CD14-positive monocyte (primary cell): ENCODE measurements at regions not wholly inside any gene's neighbourhood (a gene's known extent, or its start where the extent isn't known, plus 50 kb on each side); places are given as distances from the start of the nearest gene placed in this dataset.

Source experiments
- DNase-seq, 3 donors: peaks; one replicate each; pipeline ENCODE4 v3.0.0-alpha.2; 2011 to 2022
- H2AFZ ChIP-seq: 2 replicates; pipeline ENCODE4 v1.6.0; 2012; ENCODE audit warnings: mild to moderate bottlenecking, low read depth, low read length, inconsistent platforms; ENCODE audit not compliant: insufficient read depth, poor library complexity, severe bottlenecking
- H3K27ac ChIP-seq, 2 donors: 1 replicate in 1 of 2; 2 replicates in 1 of 2; pipeline ENCODE4 v1.5.1; 2012 to 2013; ENCODE audit warnings: low read length in 2 of 2, control low read depth in 1 of 2, inconsistent platforms in 1 of 2, low read depth in 1 of 2, mild to moderate bottlenecking in 1 of 2
- H3K27me3 ChIP-seq, 2 donors: one replicate each; pipeline versions ENCODE4 v1.6.0 to v1.6.1; 2011 to 2013; ENCODE audit warnings: low read length in 2 of 2; ENCODE audit not compliant: control insufficient read depth in 2 of 2, insufficient read depth in 2 of 2
- H3K36me3 ChIP-seq, 2 donors: replicated peaks in 1 of 2; 1 replicate in 1 of 2; 2 replicates in 1 of 2; pipeline versions ENCODE4 v1.5.1 to v1.6.1; 2012 to 2013; ENCODE audit warnings: low read length in 2 of 2, control low read depth in 1 of 2, inconsistent platforms in 1 of 2, mild to moderate bottlenecking in 1 of 2; ENCODE audit not compliant: insufficient read depth in 2 of 2, control insufficient read depth in 1 of 2
- H3K4me1 ChIP-seq, 2 donors: 1 replicate in 1 of 2; 2 replicates in 1 of 2; pipeline versions ENCODE4 v1.5.1 to v1.6.1; 2012 to 2013; ENCODE audit warnings: low read length in 2 of 2, control low read depth in 1 of 2, inconsistent platforms in 1 of 2, mild to moderate bottlenecking in 1 of 2, moderate library complexity in 1 of 2; ENCODE audit not compliant: insufficient read depth in 2 of 2, control insufficient read depth in 1 of 2
- H3K4me2 ChIP-seq: replicated peaks from 2 replicates; pipeline ENCODE3; 2012; ENCODE audit warnings: low read length, moderate library complexity, mild to moderate bottlenecking; ENCODE audit not compliant: poor library complexity, severe bottlenecking; ENCODE audit errors: extremely low read depth
- H3K4me3 ChIP-seq, 3 experiments: fragments of 200-600 bp in 1 of 3; sonication (generic) in 1 of 3; replicated peaks in 1 of 3; 1 replicate in 2 of 3; 2 replicates in 1 of 3; pipeline ENCODE4 v1.5.1; 2011 to 2013; ENCODE audit warnings: low read length in 3 of 3, mild to moderate bottlenecking in 3 of 3, control low read depth in 2 of 3, low read depth in 2 of 3, inconsistent platforms in 1 of 3, moderate library complexity in 1 of 3
- H3K79me2 ChIP-seq: 2 replicates; pipeline ENCODE4 v1.6.0; 2012; ENCODE audit warnings: mild to moderate bottlenecking, control low read depth, inconsistent platforms, low read length, moderate library complexity; ENCODE audit not compliant: insufficient read depth
- H3K9ac ChIP-seq: 2 replicates; pipeline ENCODE4 v1.6.0; 2017; ENCODE audit warnings: low read length, mild to moderate bottlenecking; ENCODE audit not compliant: insufficient read depth, poor library complexity, severe bottlenecking
- H3K9me3 ChIP-seq, 2 donors: replicated peaks in 1 of 2; 1 replicate in 1 of 2; 2 replicates in 1 of 2; pipeline versions ENCODE4 v1.5.1 to v1.6.1; 2012 to 2013; ENCODE audit warnings: low read length in 2 of 2, control low read depth in 1 of 2; ENCODE audit not compliant: control insufficient read depth in 1 of 2, insufficient read depth in 1 of 2
- H4K20me1 ChIP-seq: 2 replicates; pipeline ENCODE4 v1.6.0; 2012; ENCODE audit warnings: mild to moderate bottlenecking, low read length, control low read depth, moderate library complexity; ENCODE audit not compliant: insufficient read depth
- H3K27ac Mint-ChIP-seq, 7 donors: one replicate each; pipeline ENCODE4 v1.8.0; 2020; ENCODE audit warnings: mild to moderate bottlenecking in 7 of 7, mixed read lengths in 7 of 7, moderate library complexity in 6 of 7, inconsistent platforms in 2 of 7
- H3K27me3 Mint-ChIP-seq, 3 donors: one replicate each; pipeline ENCODE4 v1.8.0; 2021 to 2022; ENCODE audit warnings: low read depth in 3 of 3, mild to moderate bottlenecking in 3 of 3, mixed read lengths in 3 of 3, moderate library complexity in 3 of 3, inconsistent platforms in 1 of 3
- H3K36me3 Mint-ChIP-seq, 2 donors: one replicate each; pipeline ENCODE4 v1.8.0; 2020; ENCODE audit warnings: mixed read lengths in 2 of 2, inconsistent platforms in 1 of 2, mild to moderate bottlenecking in 1 of 2
- H3K4me1 Mint-ChIP-seq: one replicate; pipeline ENCODE4 v1.8.0; 2020; ENCODE audit warnings: mild to moderate bottlenecking, mixed read lengths
- H3K4me3 Mint-ChIP-seq, 2 donors: one replicate each; pipeline ENCODE4 v1.8.0; 2020; ENCODE audit warnings: mild to moderate bottlenecking in 2 of 2, mixed read lengths in 2 of 2, moderate library complexity in 1 of 2
- H3K9me3 Mint-ChIP-seq, 7 donors: one replicate each; pipeline ENCODE4 v1.8.0; 2020 to 2022; ENCODE audit warnings: mixed read lengths in 7 of 7, mild to moderate bottlenecking in 6 of 7, moderate library complexity in 6 of 7, inconsistent platforms in 2 of 7
- WGBS: methylation state at CpG from one replicate; pipeline ENCODE4 v1.1.5; 2013; ENCODE audit warnings: missing lambda C conversion rate; ENCODE audit not compliant: insufficient coverage; 5-methylcytosine and 5-hydroxymethylcytosine counted together
- intact Hi-C, 2 donors: fragments of 100-400 bp; cut with micrococcal nuclease; formaldehyde crosslinking; loops; one replicate each; pipeline versions ENCODE4 v1.15.0 to v1.15.1; 2023
- TF ChIP-seq, protein P1 (sequence below): fragments of 200-600 bp; IDR thresholded peaks from one replicate; pipeline ENCODE4 v1.8.0; 2022; ENCODE audit warnings: antibody characterized with exemption, mild to moderate bottlenecking

- TF ChIP-seq, protein P1, sequence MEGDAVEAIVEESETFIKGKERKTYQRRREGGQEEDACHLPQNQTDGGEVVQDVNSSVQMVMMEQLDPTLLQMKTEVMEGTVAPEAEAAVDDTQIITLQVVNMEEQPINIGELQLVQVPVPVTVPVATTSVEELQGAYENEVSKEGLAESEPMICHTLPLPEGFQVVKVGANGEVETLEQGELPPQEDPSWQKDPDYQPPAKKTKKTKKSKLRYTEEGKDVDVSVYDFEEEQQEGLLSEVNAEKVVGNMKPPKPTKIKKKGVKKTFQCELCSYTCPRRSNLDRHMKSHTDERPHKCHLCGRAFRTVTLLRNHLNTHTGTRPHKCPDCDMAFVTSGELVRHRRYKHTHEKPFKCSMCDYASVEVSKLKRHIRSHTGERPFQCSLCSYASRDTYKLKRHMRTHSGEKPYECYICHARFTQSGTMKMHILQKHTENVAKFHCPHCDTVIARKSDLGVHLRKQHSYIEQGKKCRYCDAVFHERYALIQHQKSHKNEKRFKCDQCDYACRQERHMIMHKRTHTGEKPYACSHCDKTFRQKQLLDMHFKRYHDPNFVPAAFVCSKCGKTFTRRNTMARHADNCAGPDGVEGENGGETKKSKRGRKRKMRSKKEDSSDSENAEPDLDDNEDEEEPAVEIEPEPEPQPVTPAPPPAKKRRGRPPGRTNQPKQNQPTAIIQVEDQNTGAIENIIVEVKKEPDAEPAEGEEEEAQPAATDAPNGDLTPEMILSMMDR = no peak
- H3K4me1 Mint-ChIP-seq = peaks cover 18% of the 10 kb centered on the region
- no peak overlapping the region for H3K4me3 Mint-ChIP-seq
- no peak for DNase-seq
- no peak overlapping the region for H3K4me3 ChIP-seq
- H3K27ac ChIP-seq = no peak overlapping the region
- H2AFZ ChIP-seq = no peak overlapping the region
- 81% methylated on average over 6 of the region's 7 CpGs for WGBS
- H3K27me3 ChIP-seq = no peaks in the 10 kb centered on the region
- H3K9me3 Mint-ChIP-seq = peaks cover 0 to 3% (median 0%) of the 10 kb centered on the region in 7 donors
- no peaks in the 10 kb centered on the region for H3K9me3 ChIP-seq
- no peaks in the 10 kb centered on the region for H3K79me2 ChIP-seq
- H3K36me3 ChIP-seq = no peaks in the 10 kb centered on the region
- H3K27ac Mint-ChIP-seq = no peak overlapping the region
- no peak overlapping the region for H3K4me2 ChIP-seq
- no peaks in the 10 kb centered on the region for H3K36me3 Mint-ChIP-seq
- no peak overlapping the region for H3K9ac ChIP-seq
- peaks cover 0 to 3% of the 10 kb centered on the region in 2 donors for H3K4me1 ChIP-seq
- intact Hi-C loops = no loop called here
- H3K27me3 Mint-ChIP-seq = peaks cover 2 to 3% (median 3%) of the 10 kb centered on the region in 3 donors
- no peaks in the 10 kb centered on the region for H4K20me1 ChIP-seq
These were observed 327.9 kb downstream of the LPIN1 start for GRCh38 chr2:12074126-12074844.

GRCh38 chr2:12074845-12075217, 328.4 kb downstream of the LPIN1 start:
- H3K4me3 ChIP-seq = no peak overlapping the region
- intact Hi-C loops = no loop called here
- WGBS = 100% methylated on average over 1 of the region's 2 CpGs
- no peak overlapping the region for H3K27ac Mint-ChIP-seq
- H4K20me1 ChIP-seq = no peaks in the 10 kb centered on the region
- peaks cover 0 to 3% of the 10 kb centered on the region in 2 donors for H3K4me1 ChIP-seq
- H3K4me2 ChIP-seq = no peak overlapping the region
- H3K4me3 Mint-ChIP-seq = no peak overlapping the region
- H3K36me3 ChIP-seq = no peaks in the 10 kb centered on the region
- H3K27me3 Mint-ChIP-seq = peaks cover 2 to 3% (median 3%) of the 10 kb centered on the region in 3 donors
- H3K27ac ChIP-seq = no peak overlapping the region
- no peak for DNase-seq
- no peaks in the 10 kb centered on the region for H3K9me3 ChIP-seq
- peaks cover 0 to 3% (median 0%) of the 10 kb centered on the region in 7 donors for H3K9me3 Mint-ChIP-seq
- no peaks in the 10 kb centered on the region for H3K79me2 ChIP-seq
- H3K9ac ChIP-seq = no peak overlapping the region
- H3K36me3 Mint-ChIP-seq = no peaks in the 10 kb centered on the region
- H3K27me3 ChIP-seq = no peaks in the 10 kb centered on the region
- no peak overlapping the region for H2AFZ ChIP-seq
- TF ChIP-seq, protein P1 = no peak
- H3K4me1 Mint-ChIP-seq = peaks cover 18% of the 10 kb centered on the region
